B cell (primary cell): ENCODE measurements at regions not wholly inside any gene's neighbourhood (a gene's known extent, or its start where the extent isn't known, plus 50 kb on each side); places are given as distances from the start of the nearest gene placed in this dataset.
A peak's percentile ranks its signal among the peaks of the same experiment; 100 is the strongest.

ENCODE experiments used
- ATAC-seq: fragments of 200-7000 bp; cut with Tn5 transposase; one replicate; pipeline ENCODE4 v1.10.0; 2021; ENCODE audit warnings: low read depth, mild to moderate bottlenecking, moderate number of reproducible peaks, moderate library complexity
- CTCF ChIA-PET: fragments of 350-600 bp; sonication (Branson Sonifier 250); formaldehyde crosslinking; loops from one replicate; lab custom pipeline; 2021; ENCODE audit warnings: antibody characterized with exemption, inconsistent platforms; lab: Charles Lee
- POLR2A ChIA-PET: fragments of 350-600 bp; sonication (Branson Sonifier 250); formaldehyde crosslinking; loops from one replicate; lab custom pipeline; 2021; ENCODE audit warnings: antibody characterized with exemption; lab: Charles Lee
- DNase-seq: peaks from one replicate; pipeline ENCODE4 v3.0.0; 2013
- H2AFZ ChIP-seq: 2 replicates; pipeline ENCODE4 v1.6.1; 2012; ENCODE audit warnings: mild to moderate bottlenecking, low read depth, low read length; ENCODE audit not compliant: insufficient read depth, poor library complexity, severe bottlenecking
- H3K27ac ChIP-seq, 2 donors: 1 replicate in 1 of 2; 2 replicates in 1 of 2; pipeline ENCODE4 v1.5.1; 2012 to 2013; ENCODE audit warnings: low read length in 2 of 2, mild to moderate bottlenecking in 2 of 2, moderate library complexity in 1 of 2
- H3K27me3 ChIP-seq, 4 experiments: fragments of 200-600 bp in 1 of 4; sonication (generic) in 1 of 4; replicated peaks in 1 of 4; 1 replicate in 2 of 4; 2 replicates in 2 of 4; pipeline versions ENCODE4 v1.6.1 to v1.7.0; 2013 to 2016; ENCODE audit warnings: low read length in 3 of 4, mild to moderate bottlenecking in 2 of 4, mixed read lengths in 1 of 4, moderate library complexity in 1 of 4; ENCODE audit not compliant: insufficient read depth in 4 of 4, control insufficient read depth in 3 of 4; ENCODE audit errors: control extremely low read depth in 1 of 4
- H3K36me3 ChIP-seq, 2 experiments: replicated peaks in 1 of 2; 1 replicate in 1 of 2; 2 replicates in 1 of 2; pipeline versions ENCODE4 v1.6.1 to v1.7.1; 2013; ENCODE audit warnings: low read length in 1 of 2; ENCODE audit not compliant: insufficient read depth in 2 of 2, control insufficient read depth in 1 of 2; ENCODE audit errors: control extremely low read depth in 1 of 2, extremely low read depth in 1 of 2
- H3K4me1 ChIP-seq, 2 donors: fragments of 200-600 bp in 1 of 2; sonication (generic) in 1 of 2; 1 replicate in 1 of 2; 2 replicates in 1 of 2; pipeline versions ENCODE4 v1.5.1 to v1.6.1; 2013 to 2017; ENCODE audit warnings: low read length in 2 of 2; ENCODE audit not compliant: control insufficient read depth in 2 of 2, insufficient read depth in 2 of 2
- H3K4me2 ChIP-seq: replicated peaks from 2 replicates; pipeline ENCODE3; 2012; ENCODE audit warnings: mild to moderate bottlenecking, low read depth, low read length; ENCODE audit not compliant: poor library complexity, severe bottlenecking
- H3K4me3 ChIP-seq, 5 experiments: fragments of 200-600 bp in 1 of 5; sonication (generic) in 1 of 5; 1 replicate in 3 of 5; 2 replicates in 2 of 5; pipeline versions ENCODE4 v1.5.1 to v1.7.0; 2011 to 2016; ENCODE audit warnings: low read length in 4 of 5, mild to moderate bottlenecking in 4 of 5, low read depth in 2 of 5, control low read depth in 1 of 5, moderate library complexity in 1 of 5; ENCODE audit not compliant: insufficient read depth in 1 of 5; ENCODE audit errors: control extremely low read depth in 1 of 5, extremely low read depth in 1 of 5
- H3K79me2 ChIP-seq: fragments of 200-600 bp; sonication (generic); one replicate; pipeline ENCODE4 v1.6.0; 2016; ENCODE audit warnings: low read length; ENCODE audit not compliant: control insufficient read depth, insufficient read depth
- H3K9ac ChIP-seq: fragments of 200-600 bp; sonication (generic); 2 replicates; pipeline ENCODE4 v1.6.1; 2017; ENCODE audit warnings: mild to moderate bottlenecking, low read length, moderate library complexity
- H3K9me3 ChIP-seq, 3 donors: one replicate each; pipeline versions ENCODE4 v1.6.1 to v1.7.1; 2013; ENCODE audit warnings: low read length in 2 of 3; ENCODE audit not compliant: control insufficient read depth in 2 of 3, insufficient read depth in 1 of 3; ENCODE audit errors: control extremely low read depth in 1 of 3
- H4K20me1 ChIP-seq: 2 replicates; pipeline ENCODE4 v1.6.0; 2012; ENCODE audit warnings: mild to moderate bottlenecking, low read length; ENCODE audit not compliant: insufficient read depth, control insufficient read depth, poor library complexity, severe bottlenecking
- H3K27ac Mint-ChIP-seq: one replicate; pipeline ENCODE4 v1.8.0; 2021; ENCODE audit warnings: mixed read lengths
- H3K27me3 Mint-ChIP-seq: one replicate; pipeline ENCODE4 v1.8.0; 2021; ENCODE audit warnings: mixed read lengths
- H3K4me1 Mint-ChIP-seq: one replicate; pipeline ENCODE4 v1.8.0; 2021; ENCODE audit warnings: mixed read lengths
- H3K4me3 Mint-ChIP-seq: one replicate; pipeline ENCODE4 v1.8.0; 2021; ENCODE audit warnings: mixed read lengths
- H3K9me3 Mint-ChIP-seq: one replicate; pipeline ENCODE4 v1.8.0; 2022; ENCODE audit warnings: mixed read lengths; ENCODE audit not compliant: insufficient read depth
- EZH2 ChIP-seq: IDR thresholded peaks from 2 replicates; pipeline ENCODE4 v1.6.1; 2012; ENCODE audit warnings: borderline replicate concordance, low read depth, mild to moderate bottlenecking, moderate library complexity, low read length; ENCODE audit not compliant: insufficient read depth, poor library complexity, severe bottlenecking
- WGBS: methylation state at CpG from one replicate; pipeline ENCODE4 v1.1.5; 2013; ENCODE audit warnings: missing lambda C conversion rate; ENCODE audit not compliant: insufficient coverage; 5-methylcytosine and 5-hydroxymethylcytosine counted together
- intact Hi-C: fragments of 100-400 bp; cut with micrococcal nuclease; formaldehyde crosslinking; loops from one replicate; pipeline ENCODE4 v1.10.0; 2022
- TF ChIP-seq, protein P1 (sequence below): fragments of 200-600 bp; IDR thresholded peaks from one replicate; pipeline ENCODE4 v1.8.0; 2022; ENCODE audit warnings: antibody characterized with exemption, mild to moderate bottlenecking

DNA sequence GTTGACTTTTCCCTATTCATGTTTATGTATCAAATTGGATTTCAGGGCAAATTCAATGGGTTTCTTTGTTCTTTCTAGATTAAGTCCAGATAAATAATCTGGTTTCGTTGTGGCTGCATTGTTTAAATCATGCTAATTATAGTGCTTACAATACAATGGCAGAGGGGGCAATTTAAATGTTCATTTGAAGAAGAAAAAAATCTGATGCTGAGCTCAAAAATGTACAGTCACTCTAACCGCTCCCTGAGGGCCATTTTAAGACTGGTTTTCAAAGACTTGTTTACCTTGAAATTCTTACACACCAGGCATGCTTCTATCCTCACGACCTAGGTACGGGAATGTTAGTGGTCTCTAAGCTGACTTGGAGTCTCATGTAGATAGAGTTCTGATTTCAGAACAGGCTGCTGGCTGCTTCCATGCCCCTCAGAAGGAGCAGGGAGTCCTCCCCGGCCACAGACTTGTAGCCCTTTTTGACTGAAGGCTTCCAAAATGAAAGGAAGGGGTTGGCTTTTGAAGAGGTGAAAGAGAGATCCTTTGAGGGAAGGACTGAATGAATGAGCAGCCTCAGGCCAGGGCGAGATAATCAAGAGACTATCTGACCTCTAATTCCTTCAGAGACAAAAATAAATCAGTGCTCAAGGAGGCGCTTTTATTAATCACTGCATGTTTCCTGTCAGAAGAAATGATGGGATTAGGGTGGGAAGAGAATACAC, 86.1 kb upstream of the ZNF217 start:
- Mint-ChIP-seq H3K9me3 (no peaks in the 10 kb centered on the region), H3K27ac (no peak overlapping the region), H3K27me3 (no peaks in the 10 kb centered on the region), H3K4me1 (peaks cover 25% of the 10 kb centered on the region), H3K4me3 (no peak overlapping the region)
- peaks cover 0 to 9% (median 0%) of the 10 kb centered on the region in 3 donors for H3K9me3 ChIP-seq
- no peaks in the 10 kb centered on the region for H4K20me1 ChIP-seq
- ChIA-PET CTCF (interaction anchor here (0.6 to 1.5 kb wide), 2 partner anchors 98 to 260 kb away, joined by 3 to 4 read pairs; no protein-coding TSS in a partner anchor), POLR2A (interaction anchor here (0.5 to 0.6 kb wide), 2 partner anchors 36 to 65 kb away, joined by 3 to 9 read pairs; no protein-coding TSS in a partner anchor)
- H3K36me3 ChIP-seq: no peaks in the 10 kb centered on the region
- H3K27me3 ChIP-seq: no peaks in the 10 kb centered on the region
- peaks cover 24 to 25% of the 10 kb centered on the region in 2 donors for H3K4me1 ChIP-seq
- H3K4me3 ChIP-seq: no peak overlapping the region
- DNase-seq: no peak
- no peak for ATAC-seq
- no peak overlapping the region for H3K4me2 ChIP-seq
- 89% methylated on average over 3 of the region's 7 CpGs for WGBS
- no peak overlapping the region for H3K27ac ChIP-seq
- no peak overlapping the region for H3K9ac ChIP-seq
- H2AFZ ChIP-seq: no peak overlapping the region
- intact Hi-C loops: loop anchor here (5.0 kb wide), 1 partner anchor 37 kb away; no protein-coding TSS in a partner anchor
- H3K79me2 ChIP-seq: no peaks in the 10 kb centered on the region
- TF ChIP-seq, protein P1, sequence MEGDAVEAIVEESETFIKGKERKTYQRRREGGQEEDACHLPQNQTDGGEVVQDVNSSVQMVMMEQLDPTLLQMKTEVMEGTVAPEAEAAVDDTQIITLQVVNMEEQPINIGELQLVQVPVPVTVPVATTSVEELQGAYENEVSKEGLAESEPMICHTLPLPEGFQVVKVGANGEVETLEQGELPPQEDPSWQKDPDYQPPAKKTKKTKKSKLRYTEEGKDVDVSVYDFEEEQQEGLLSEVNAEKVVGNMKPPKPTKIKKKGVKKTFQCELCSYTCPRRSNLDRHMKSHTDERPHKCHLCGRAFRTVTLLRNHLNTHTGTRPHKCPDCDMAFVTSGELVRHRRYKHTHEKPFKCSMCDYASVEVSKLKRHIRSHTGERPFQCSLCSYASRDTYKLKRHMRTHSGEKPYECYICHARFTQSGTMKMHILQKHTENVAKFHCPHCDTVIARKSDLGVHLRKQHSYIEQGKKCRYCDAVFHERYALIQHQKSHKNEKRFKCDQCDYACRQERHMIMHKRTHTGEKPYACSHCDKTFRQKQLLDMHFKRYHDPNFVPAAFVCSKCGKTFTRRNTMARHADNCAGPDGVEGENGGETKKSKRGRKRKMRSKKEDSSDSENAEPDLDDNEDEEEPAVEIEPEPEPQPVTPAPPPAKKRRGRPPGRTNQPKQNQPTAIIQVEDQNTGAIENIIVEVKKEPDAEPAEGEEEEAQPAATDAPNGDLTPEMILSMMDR: no peak
- TF ChIP-seq EZH2: no peak

DNA sequence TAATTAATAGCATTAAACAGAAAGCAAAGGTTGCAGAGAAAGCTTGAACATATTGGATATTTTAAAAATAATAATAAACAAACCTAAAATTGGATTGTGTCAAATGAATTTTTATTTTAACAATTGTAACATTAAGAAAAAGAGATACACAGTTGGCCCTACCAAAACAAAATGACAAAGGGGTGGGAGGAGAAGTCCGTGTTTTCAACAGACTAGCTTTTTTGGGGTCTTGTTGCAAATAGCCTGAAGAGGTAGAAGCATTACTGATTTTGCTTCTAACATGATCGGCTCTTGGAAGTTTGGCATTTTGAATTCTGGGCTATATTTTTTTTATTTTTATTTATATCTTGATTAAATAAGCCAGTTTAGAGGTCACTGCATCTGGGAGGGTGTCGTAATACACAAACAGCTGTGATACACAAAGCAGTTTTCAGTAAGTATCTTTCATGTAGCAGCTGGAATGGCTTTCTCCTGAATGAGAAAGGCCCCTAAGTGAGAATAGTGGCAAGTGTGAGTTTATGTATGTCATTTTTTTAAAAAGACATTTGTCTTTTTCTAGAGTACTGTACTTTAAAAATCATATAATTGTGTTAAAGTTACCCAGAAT, 85.5 kb upstream of the ZNF217 start:
- no peak overlapping the region for H3K9ac ChIP-seq
- intact Hi-C loops: loop anchor here (5.0 kb wide), 1 partner anchor 37 kb away; no protein-coding TSS in a partner anchor

More for the DNA sequence above, 85.5 kb upstream of the ZNF217 start:
- H3K4me1 Mint-ChIP-seq: peaks cover 25% of the 10 kb centered on the region
- H3K27me3 Mint-ChIP-seq: no peaks in the 10 kb centered on the region
- DNase-seq (no peak), ATAC-seq (no peak)
- H3K9me3 Mint-ChIP-seq: no peaks in the 10 kb centered on the region
- Histone ChIP-seq H3K4me2 (peak overlapping the region; percentile 59), H3K36me3 (no peaks in the 10 kb centered on the region), H3K27ac (no peak overlapping the region), H4K20me1 (no peaks in the 10 kb centered on the region), H2AFZ (peak overlapping the region; percentile 80), H3K9me3 (peaks cover 0 to 9% (median 0%) of the 10 kb centered on the region in 3 donors), H3K4me1 (peaks cover 24 to 25% of the 10 kb centered on the region in 2 donors), H3K4me3 (no peak overlapping the region), H3K79me2 (no peaks in the 10 kb centered on the region), H3K27me3 (no peaks in the 10 kb centered on the region)
- WGBS: 83% methylated on average over 1 of the region's 3 CpGs
- ChIA-PET CTCF (interaction anchor here (0.6 to 1.5 kb wide), 4 partner anchors 99 to 261 kb away, joined by 3 to 5 read pairs (median 4); no protein-coding TSS in a partner anchor), POLR2A (interaction anchor here (0.5 to 0.8 kb wide), 4 partner anchors 29 to 187 kb away, joined by 3 to 9 read pairs (median 4); no protein-coding TSS in a partner anchor)
- no peak for TF ChIP-seq EZH2
- TF ChIP-seq, protein P1: no peak
- H3K4me3 Mint-ChIP-seq: no peak overlapping the region
- no peak overlapping the region for H3K27ac Mint-ChIP-seq
